Rectal smooth muscle tissue (tissue), 1 donor: ENCODE measurements at regions not wholly inside any gene's neighbourhood (a gene's known extent, or its start where the extent isn't known, plus 50 kb on each side); places are given as distances from the start of the nearest gene placed in this dataset.

Experiments used
- H3K27ac ChIP-seq: one replicate; pipeline ENCODE4 v1.7.0; 2013; ENCODE audit warnings: low read depth, low read length, inconsistent platforms
- H3K27me3 ChIP-seq: one replicate; pipeline ENCODE4 v1.7.0; 2013; ENCODE audit warnings: low read length; ENCODE audit not compliant: control insufficient read depth, insufficient read depth
- H3K36me3 ChIP-seq: one replicate; pipeline ENCODE4 v1.7.0; 2013; ENCODE audit warnings: low read length; ENCODE audit not compliant: control insufficient read depth, insufficient read depth
- H3K4me1 ChIP-seq: one replicate; pipeline ENCODE4 v1.7.0; 2013; ENCODE audit warnings: low read length; ENCODE audit not compliant: control insufficient read depth, insufficient read depth
- H3K4me3 ChIP-seq: one replicate; pipeline ENCODE4 v1.7.0; 2013; ENCODE audit warnings: low read length
- H3K9ac ChIP-seq: one replicate; pipeline ENCODE4 v1.7.0; 2013; ENCODE audit warnings: low read length

DNA sequence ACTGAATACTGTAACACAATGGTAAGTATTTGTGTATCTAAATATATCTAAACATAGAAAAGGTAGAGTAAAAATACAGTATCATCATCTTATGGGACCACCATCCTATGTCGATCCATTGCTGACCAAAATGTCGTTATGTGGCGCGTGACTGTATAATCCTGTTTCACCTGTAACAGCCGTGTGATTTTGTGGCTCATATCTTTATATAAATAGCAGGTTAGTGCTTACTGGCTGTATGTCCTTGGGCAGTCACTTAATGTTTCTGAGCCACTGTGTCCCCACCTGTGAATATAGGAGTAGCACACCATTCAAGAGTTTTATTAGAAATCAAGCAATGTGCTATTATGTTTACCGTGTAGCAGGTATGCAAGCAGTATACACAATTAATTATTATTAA is 226.2 kb upstream of the FAT1 start:
- Histone ChIP-seq H3K4me1 (no peaks in the 10 kb centered on the region), H3K4me3 (no peak overlapping the region), H3K27ac (no peak overlapping the region), H3K36me3 (no peaks in the 10 kb centered on the region), H3K27me3 (no peaks in the 10 kb centered on the region), H3K9ac (no peak overlapping the region)

GRCh38 chr4:186952709-186953108 is 229.1 kb upstream of the FAT1 start:
- H3K9ac ChIP-seq: no peak overlapping the region
- no peaks in the 10 kb centered on the region for H3K4me1 ChIP-seq
- no peak overlapping the region for H3K4me3 ChIP-seq
- no peak overlapping the region for H3K27ac ChIP-seq
- H3K27me3 ChIP-seq: no peaks in the 10 kb centered on the region
- no peaks in the 10 kb centered on the region for H3K36me3 ChIP-seq

- H3K27ac ChIP-seq: no peak overlapping the region
Observed at GRCh38 chr4:186953599-186954260, 230.1 kb upstream of the FAT1 start.

DNA sequence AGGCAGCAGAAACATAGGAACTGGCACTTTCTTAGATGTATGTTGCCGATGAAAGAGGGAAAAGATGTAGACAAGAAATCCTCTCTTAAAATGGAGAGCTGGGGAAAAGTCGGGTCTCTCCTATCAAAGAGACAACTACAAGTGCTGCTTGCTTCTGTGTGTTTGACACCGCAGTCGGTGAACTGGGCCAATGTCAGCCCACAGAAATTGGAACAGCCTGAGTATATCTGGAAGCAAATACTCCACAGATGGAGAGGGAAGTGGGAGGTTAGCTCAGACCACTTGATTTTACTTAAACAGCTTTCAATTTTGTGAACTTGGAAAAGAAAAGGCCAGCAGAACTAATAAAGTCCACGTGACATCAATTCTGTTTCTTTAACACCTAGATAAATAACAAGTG is 230.9 kb upstream of the FAT1 start:
- no peak overlapping the region for H3K27ac ChIP-seq
- H3K4me1 ChIP-seq: no peaks in the 10 kb centered on the region
- no peak overlapping the region for H3K9ac ChIP-seq
- H3K36me3 ChIP-seq: no peaks in the 10 kb centered on the region
- no peak overlapping the region for H3K4me3 ChIP-seq
- H3K27me3 ChIP-seq: no peaks in the 10 kb centered on the region

More at GRCh38 chr4:186953599-186954260, 230.1 kb upstream of the FAT1 start:
- Histone ChIP-seq H3K36me3 (no peaks in the 10 kb centered on the region), H3K4me3 (no peak overlapping the region), H3K4me1 (no peaks in the 10 kb centered on the region), H3K9ac (no peak overlapping the region), H3K27me3 (no peaks in the 10 kb centered on the region)

GRCh38 chr4:186954956-186955355 is 231.3 kb upstream of the FAT1 start:
- Histone ChIP-seq H3K4me3 (no peak overlapping the region), H3K27me3 (no peaks in the 10 kb centered on the region), H3K36me3 (no peaks in the 10 kb centered on the region), H3K9ac (no peak overlapping the region), H3K4me1 (no peaks in the 10 kb centered on the region), H3K27ac (no peak overlapping the region)

- no peaks in the 10 kb centered on the region for H3K36me3 ChIP-seq
- no peaks in the 10 kb centered on the region for H3K27me3 ChIP-seq
- no peaks in the 10 kb centered on the region for H3K4me1 ChIP-seq
- no peak overlapping the region for H3K9ac ChIP-seq
- no peak overlapping the region for H3K4me3 ChIP-seq
- no peak overlapping the region for H3K27ac ChIP-seq
Observed at GRCh38 chr4:186957952-186958555, 234.4 kb upstream of the FAT1 start.

GRCh38 chr4:186958726-186959350 is 235.2 kb upstream of the FAT1 start:
- Histone ChIP-seq H3K27ac (no peak overlapping the region), H3K4me3 (no peak overlapping the region), H3K9ac (no peak overlapping the region), H3K4me1 (no peaks in the 10 kb centered on the region), H3K36me3 (no peaks in the 10 kb centered on the region), H3K27me3 (no peaks in the 10 kb centered on the region)

- H3K9ac ChIP-seq: no peak overlapping the region
- H3K4me3 ChIP-seq: no peak overlapping the region
- H3K36me3 ChIP-seq: no peaks in the 10 kb centered on the region
- H3K27me3 ChIP-seq: no peaks in the 10 kb centered on the region
- no peaks in the 10 kb centered on the region for H3K4me1 ChIP-seq
- H3K27ac ChIP-seq: no peak overlapping the region
Observed at GRCh38 chr4:186979961-186980745, 256.5 kb upstream of the FAT1 start.

- H3K27ac ChIP-seq: no peak overlapping the region
- no peaks in the 10 kb centered on the region for H3K36me3 ChIP-seq
- H3K4me1 ChIP-seq: no peaks in the 10 kb centered on the region
- H3K27me3 ChIP-seq: no peaks in the 10 kb centered on the region
- no peak overlapping the region for H3K9ac ChIP-seq
- H3K4me3 ChIP-seq: no peak overlapping the region
Observed at GRCh38 chr4:186981161-186981560, 257.5 kb upstream of the FAT1 start.

- no peaks in the 10 kb centered on the region for H3K27me3 ChIP-seq
- no peak overlapping the region for H3K27ac ChIP-seq
- no peak overlapping the region for H3K4me3 ChIP-seq
- no peaks in the 10 kb centered on the region for H3K36me3 ChIP-seq
- no peaks in the 10 kb centered on the region for H3K4me1 ChIP-seq
- no peak overlapping the region for H3K9ac ChIP-seq
Observed at GRCh38 chr4:186982160-186982559, 258.5 kb upstream of the FAT1 start.

GRCh38 chr4:186984105-186984644 is 260.5 kb upstream of the FAT1 start:
- Histone ChIP-seq H3K4me3 (no peak overlapping the region), H3K4me1 (no peaks in the 10 kb centered on the region), H3K27me3 (no peaks in the 10 kb centered on the region), H3K36me3 (no peaks in the 10 kb centered on the region), H3K27ac (no peak overlapping the region), H3K9ac (no peak overlapping the region)

- H3K27me3 ChIP-seq: no peaks in the 10 kb centered on the region
- H3K9ac ChIP-seq: no peak overlapping the region
- H3K4me3 ChIP-seq: no peak overlapping the region
- H3K27ac ChIP-seq: no peak overlapping the region
- H3K36me3 ChIP-seq: no peaks in the 10 kb centered on the region
- no peaks in the 10 kb centered on the region for H3K4me1 ChIP-seq
Observed at GRCh38 chr4:186999686-187000085, 276.0 kb upstream of the FAT1 start.
